GM23248 (cell line): ENCODE measurements at regions not wholly inside any gene's neighbourhood (a gene's known extent, or its start where the extent isn't known, plus 50 kb on each side); places are given as distances from the start of the nearest gene placed in this dataset.
A peak's percentile ranks its signal among the peaks of the same experiment; 100 is the strongest.

Experiments
- DNase-seq: peaks from one replicate; pipeline ENCODE4 v3.0.0-alpha.2; 2015
- H2AFZ ChIP-seq: fragments of 200-600 bp; sonication (generic); 2 replicates; pipeline ENCODE4 v1.6.1; 2016; ENCODE audit warnings: antibody characterized with exemption
- H3F3A ChIP-seq: fragments of 200-600 bp; sonication (generic); 2 replicates; pipeline ENCODE4 v1.6.1; 2016; ENCODE audit warnings: mild to moderate bottlenecking, antibody characterized with exemption, mixed run types; ENCODE audit not compliant: insufficient read depth
- H3K27ac ChIP-seq: fragments of 200-600 bp; sonication (generic); 2 replicates; pipeline ENCODE4 v1.5.1; 2016; ENCODE audit warnings: mild to moderate bottlenecking
- H3K27me3 ChIP-seq: fragments of 200-600 bp; sonication (generic); replicated peaks from 2 replicates; pipeline ENCODE4 v1.6.1; 2016; ENCODE audit warnings: mild to moderate bottlenecking; ENCODE audit not compliant: insufficient read depth
- H3K36me3 ChIP-seq: fragments of 200-600 bp; sonication (generic); 2 replicates; pipeline ENCODE4 v1.6.1; 2016; ENCODE audit warnings: low read depth, mild to moderate bottlenecking
- H3K4me1 ChIP-seq: fragments of 200-600 bp; sonication (generic); 2 replicates; pipeline ENCODE4 v1.6.1; 2016; ENCODE audit warnings: mild to moderate bottlenecking; ENCODE audit not compliant: insufficient read depth
- H3K4me2 ChIP-seq: fragments of 200-600 bp; sonication (generic); one replicate; pipeline ENCODE4 v1.6.1; 2016; ENCODE audit warnings: mild to moderate bottlenecking; ENCODE audit not compliant: unreplicated experiment
- H3K4me3 ChIP-seq: fragments of 200-600 bp; sonication (generic); 2 replicates; pipeline ENCODE4 v1.5.1; 2016; ENCODE audit warnings: mild to moderate bottlenecking
- H3K79me2 ChIP-seq: fragments of 200-600 bp; sonication (generic); 2 replicates; pipeline ENCODE4 v1.6.1; 2016; ENCODE audit warnings: mild to moderate bottlenecking; ENCODE audit not compliant: insufficient read depth
- H3K9ac ChIP-seq: fragments of 200-600 bp; sonication (generic); 2 replicates; pipeline ENCODE4 v1.6.1; 2016; ENCODE audit warnings: mild to moderate bottlenecking
- H3K9me2 ChIP-seq: fragments of 200-600 bp; sonication (generic); 2 replicates; pipeline ENCODE4 v1.6.1; 2016; ENCODE audit warnings: mixed run types, mild to moderate bottlenecking, moderate library complexity; ENCODE audit not compliant: insufficient read depth
- H3K9me3 ChIP-seq: fragments of 200-600 bp; sonication (generic); one replicate; pipeline ENCODE4 v1.6.1; 2017; ENCODE audit warnings: low read depth
- H4K20me1 ChIP-seq: fragments of 200-600 bp; sonication (generic); 2 replicates; pipeline ENCODE4 v1.6.0; 2016; ENCODE audit not compliant: insufficient read depth
- EZH2 ChIP-seq: fragments of 200-600 bp; sonication (generic); IDR thresholded peaks from 2 replicates; pipeline ENCODE4 v1.6.1; 2018; ENCODE audit warnings: antibody characterized with exemption, mild to moderate bottlenecking; ENCODE audit not compliant: insufficient read depth, poor library complexity, severe bottlenecking
- EZH2phosphoT487 ChIP-seq: fragments of 200-600 bp; sonication (generic); IDR thresholded peaks from 2 replicates; pipeline ENCODE4 v1.6.1; 2018; ENCODE audit warnings: antibody characterized with exemption, moderate library complexity, mild to moderate bottlenecking, low read depth; ENCODE audit not compliant: insufficient read depth
- WGBS, 2 experiments: methylation state at CpG; one replicate each; pipeline ENCODE4 v1.1.6; 2015 to 2017; ENCODE audit warnings: low lambda C conversion rate in 2 of 2, low coverage in 1 of 2; ENCODE audit errors: missing lambda C conversion rate in 2 of 2; 5-methylcytosine and 5-hydroxymethylcytosine counted together
- in situ Hi-C: fragments of 300-500 bp; cut with MboI; formaldehyde crosslinking; loops from 2 replicates; pipeline ENCODE4 v1.15.0; 2020

DNA sequence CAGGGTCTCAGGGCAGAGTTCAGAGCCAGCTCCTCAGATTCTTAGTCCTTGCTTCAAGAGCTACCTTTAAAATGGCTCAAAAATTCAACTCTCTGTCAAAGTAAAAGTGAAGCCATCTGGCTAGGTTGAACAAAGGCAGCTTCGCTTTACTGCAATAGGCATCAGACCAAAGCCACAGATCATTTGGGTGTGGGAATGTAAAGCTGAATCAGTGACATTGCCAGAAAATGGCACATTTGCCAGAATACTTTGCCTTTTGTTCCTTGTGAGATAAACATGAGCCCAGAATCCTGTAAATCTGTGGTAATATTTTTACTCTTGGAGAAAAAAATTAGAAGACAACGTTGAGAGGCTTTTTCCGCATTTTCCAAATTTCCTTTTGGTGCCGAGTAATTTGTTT, 210.5 kb downstream of the PALM2AKAP2 start:
- Histone ChIP-seq H3K4me1 (peaks cover 50% of the 10 kb centered on the region), H3K9ac (no peak overlapping the region), H3K79me2 (peaks cover 11% of the 10 kb centered on the region; the same call in 1 of the 2 replicates), H3K9me3 (no peaks in the 10 kb centered on the region), H3K4me2 (peak overlapping the region; percentile 3), H3K27me3 (no peaks in the 10 kb centered on the region), H3K9me2 (no peaks in the 10 kb centered on the region), H4K20me1 (no peaks in the 10 kb centered on the region), H3K36me3 (no peaks in the 10 kb centered on the region), H3F3A (peaks cover 38% of the 10 kb centered on the region), H3K4me3 (no peak overlapping the region), H3K27ac (peak overlapping the region; percentile 26), H2AFZ (no peak overlapping the region)
- TF ChIP-seq EZH2 (no peak), EZH2phosphoT487 (no peak)
- DNase-seq: peak; percentile 38
- WGBS, 2 experiments: 74 to 77% methylated on average over 4 of the region's 4 CpGs
- in situ Hi-C loops: no loop called here

GRCh38 chr9:109992293-109992692, 212.3 kb downstream of the PALM2AKAP2 start:
- no peak overlapping the region for H3K4me2 ChIP-seq
- H3K9me3 ChIP-seq: no peaks in the 10 kb centered on the region
- TF ChIP-seq EZH2: no peak
- TF ChIP-seq EZH2phosphoT487: no peak
- H3K27ac ChIP-seq: no peak overlapping the region
- in situ Hi-C loops: no loop called here
- H4K20me1 ChIP-seq: no peaks in the 10 kb centered on the region
- no peak overlapping the region for H2AFZ ChIP-seq
- no peak overlapping the region for H3K9ac ChIP-seq
- no peak for DNase-seq
- no peaks in the 10 kb centered on the region for H3K27me3 ChIP-seq
- peaks cover 20% of the 10 kb centered on the region for H3F3A ChIP-seq
- peaks cover 11% of the 10 kb centered on the region; the same call in 1 of the 2 replicates for H3K79me2 ChIP-seq
- no peak overlapping the region for H3K4me3 ChIP-seq
- H3K4me1 ChIP-seq: peaks cover 36% of the 10 kb centered on the region
- no peaks in the 10 kb centered on the region; the same call in 1 of the 2 replicates for H3K36me3 ChIP-seq
- no peaks in the 10 kb centered on the region for H3K9me2 ChIP-seq
- WGBS, 2 experiments: 93 to 100% methylated on average over 1 of the region's 1 CpG

DNA sequence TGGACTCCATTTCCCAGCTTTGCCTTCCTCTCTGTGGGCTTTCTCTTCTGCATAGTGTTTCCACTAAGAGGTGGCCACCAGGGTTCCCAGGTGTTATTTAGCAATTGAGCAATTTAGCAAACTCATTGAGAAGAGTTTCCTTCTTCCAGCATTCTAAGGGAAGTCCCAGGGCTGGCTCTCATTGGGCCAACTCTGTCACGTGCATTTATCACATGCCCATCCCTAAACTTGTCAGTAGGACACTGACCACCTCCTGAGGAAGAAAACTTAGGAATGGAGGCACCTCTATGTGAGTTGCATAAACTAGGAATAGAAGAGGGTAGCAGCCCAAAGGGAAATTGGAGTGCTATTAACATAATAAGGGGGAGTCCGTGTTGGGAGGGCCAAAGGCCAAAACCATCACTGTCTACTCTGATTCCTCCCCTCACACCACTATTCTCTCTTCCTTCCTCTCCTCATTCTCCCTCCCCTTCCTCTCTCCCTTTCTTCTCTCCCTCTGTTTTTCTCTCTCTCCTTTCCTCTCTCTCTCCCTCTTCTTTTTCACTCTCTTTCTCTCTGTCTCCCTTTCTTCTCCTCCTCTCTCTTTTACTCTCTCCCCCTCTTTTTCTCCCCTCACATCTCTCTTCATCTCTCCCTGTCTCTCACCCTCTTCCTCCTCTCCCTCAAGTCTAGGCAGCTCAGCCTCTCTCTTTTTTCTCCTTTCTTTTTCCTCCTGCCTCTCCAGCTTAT, 213.4 kb downstream of the PALM2AKAP2 start:
- WGBS, 2 experiments: 94 to 96% methylated on average over 2 of the region's 2 CpGs
- no peak for DNase-seq

GRCh38 chr9:109994141-109994540, 213.8 kb downstream of the C9orf152 start:
- H3K4me2 ChIP-seq: no peak overlapping the region
- no peak overlapping the region for H3K4me3 ChIP-seq
- DNase-seq: no peak
- H3K27me3 ChIP-seq: no peaks in the 10 kb centered on the region
- no peak overlapping the region for H3K9ac ChIP-seq
- no peak for TF ChIP-seq EZH2phosphoT487
- TF ChIP-seq EZH2: no peak
- H3K79me2 ChIP-seq: peaks cover 11% of the 10 kb centered on the region; the same call in 1 of the 2 replicates
- no peaks in the 10 kb centered on the region for H4K20me1 ChIP-seq
- 71 to 79% methylated on average over 3 of the region's 3 CpGs for WGBS, 2 experiments
- no peak overlapping the region for H2AFZ ChIP-seq
- H3K9me3 ChIP-seq: no peaks in the 10 kb centered on the region
- no peaks in the 10 kb centered on the region; the same call in 1 of the 2 replicates for H3K36me3 ChIP-seq
- in situ Hi-C loops: no loop called here
- no peak overlapping the region for H3K27ac ChIP-seq
- peaks cover 18% of the 10 kb centered on the region for H3K4me1 ChIP-seq
- H3F3A ChIP-seq: peaks cover 5% of the 10 kb centered on the region; the same call in 1 of the 2 replicates
- H3K9me2 ChIP-seq: no peaks in the 10 kb centered on the region

More for the DNA sequence above, 213.4 kb downstream of the PALM2AKAP2 start:
- Histone ChIP-seq H2AFZ (no peak overlapping the region), H3K4me2 (no peak overlapping the region), H3F3A (peaks cover 10% of the 10 kb centered on the region; the same call in 1 of the 2 replicates), H3K4me1 (peaks cover 25% of the 10 kb centered on the region), H3K9ac (no peak overlapping the region), H3K27ac (no peak overlapping the region), H3K27me3 (no peaks in the 10 kb centered on the region), H3K36me3 (no peaks in the 10 kb centered on the region; the same call in 1 of the 2 replicates), H4K20me1 (no peaks in the 10 kb centered on the region), H3K79me2 (peaks cover 11% of the 10 kb centered on the region; the same call in 1 of the 2 replicates), H3K4me3 (no peak overlapping the region), H3K9me3 (no peaks in the 10 kb centered on the region), H3K9me2 (no peaks in the 10 kb centered on the region)
- TF ChIP-seq EZH2phosphoT487 (no peak), EZH2 (no peak)
- in situ Hi-C loops: no loop called here
